HepG2 (cell line): ENCODE measurements at regions not wholly inside any gene's neighbourhood (a gene's known extent, or its start where the extent isn't known, plus 50 kb on each side); places are given as distances from the start of the nearest gene placed in this dataset.
A peak's percentile ranks its signal among the peaks of the same experiment; 100 is the strongest.

Source experiments
- ATAC-seq: fragments of 200-7000 bp; cut with Tn5 transposase; 3 replicates; pipeline ENCODE4 v1.9.1; 2020; ENCODE audit warnings: mild to moderate bottlenecking, moderate library complexity
- BruUV-seq: library from RNA; stranded (reverse); fragments of 400-500 nt; replicated peaks from 2 replicates; lab custom pipeline; 2021; lab: Mats Ljungman, UMichigan
- CTCF ChIA-PET: fragments of 300-600 bp; formaldehyde crosslinking; extraction: SDS; loops from one replicate; lab custom pipeline; 2021; ENCODE audit warnings: low total read pairs, inconsistent platforms, low intra/inter-chr PET ratio; lab: Yijun Ruan, JAX
- POLR2A ChIA-PET: fragments of 350-600 bp; sonication (Branson Sonifier 250); formaldehyde crosslinking; loops from one replicate; lab custom pipeline; 2020; ENCODE audit warnings: antibody characterized with exemption, inconsistent platforms; lab: Yijun Ruan, JAX
- DNase-seq: peaks from one replicate; pipeline ENCODE4 v3.0.0-alpha.2; 2015; ENCODE audit warnings: low spot score
- FAIRE-seq: peaks from 3 replicates; lab custom pipeline; 2011; peaks lifted over from hg19 to GRCh38; lab: Jason Lieb, UNC
- H2AFZ ChIP-seq: one replicate; pipeline ENCODE4 v1.6.1; 2011; ENCODE audit warnings: low read length, inconsistent platforms
- H3K27ac ChIP-seq: fragments of 300-600 bp; 3 replicates; pipeline ENCODE4 v1.8.0; 2011; ENCODE audit warnings: mixed run types, mild to moderate bottlenecking, mixed read lengths, low read length, inconsistent platforms; ENCODE audit not compliant: insufficient read depth; ENCODE audit errors: extremely low read length
- H3K27me3 ChIP-seq, 2 experiments: fragments of 200-600 bp in 1 of 2; 2 replicates in 1 of 2; 3 replicates in 1 of 2; pipeline versions ENCODE4 v1.6.0 to v1.8.0; 2011; ENCODE audit warnings: low read length in 2 of 2, mild to moderate bottlenecking in 2 of 2, moderate library complexity in 2 of 2, inconsistent platforms in 1 of 2; ENCODE audit not compliant: insufficient read depth in 2 of 2, control insufficient read depth in 1 of 2
- H3K36me3 ChIP-seq, 2 experiments: fragments of 200-600 bp in 1 of 2; replicated peaks in 1 of 2; 2 replicates in 1 of 2; 3 replicates in 1 of 2; pipeline versions ENCODE4 v1.5.1 to v1.8.0; 2011; ENCODE audit warnings: low read length in 2 of 2, inconsistent platforms in 1 of 2; ENCODE audit not compliant: insufficient read depth in 2 of 2, control insufficient read depth in 1 of 2
- H3K4me1 ChIP-seq: 2 replicates; pipeline ENCODE4 v1.5.1; 2012; ENCODE audit warnings: low read length, inconsistent platforms; ENCODE audit not compliant: insufficient read depth
- H3K4me2 ChIP-seq: 2 replicates; pipeline ENCODE4 v1.6.0; 2011; ENCODE audit warnings: low read depth, low read length, inconsistent platforms
- H3K4me3 ChIP-seq, 3 experiments: fragments of 200-600 bp in 1 of 3; sonication (generic), shearing (Covaris generic) in 1 of 3; replicated peaks in 1 of 3; 2 replicates each; pipeline ENCODE4 v1.5.1; 2011 to 2016; ENCODE audit warnings: low read length in 3 of 3, inconsistent platforms in 2 of 3, low read depth in 2 of 3, mild to moderate bottlenecking in 2 of 3, control low read depth in 1 of 3, mixed read lengths in 1 of 3; ENCODE audit not compliant: insufficient read depth in 1 of 3
- H3K79me2 ChIP-seq: one replicate; pipeline ENCODE4 v1.6.1; 2011; ENCODE audit warnings: low read length, inconsistent platforms; ENCODE audit not compliant: insufficient read depth
- H3K9ac ChIP-seq: 2 replicates; pipeline ENCODE4 v1.6.0; 2011; ENCODE audit warnings: mild to moderate bottlenecking, low read depth, low read length, inconsistent platforms; ENCODE audit not compliant: insufficient read depth
- H3K9me3 ChIP-seq: 2 replicates; pipeline ENCODE4 v1.5.1; 2012; ENCODE audit warnings: mild to moderate bottlenecking, low read length
- H4K20me1 ChIP-seq: 2 replicates; pipeline ENCODE4 v1.6.0; 2011; ENCODE audit warnings: inconsistent platforms, mild to moderate bottlenecking, low read length, moderate library complexity; ENCODE audit not compliant: insufficient read depth
- ATRX ChIP-seq: sonication (generic); formaldehyde crosslinking; IDR thresholded peaks from 2 replicates; pipeline ENCODE4 v1.4.0; 2020; ENCODE audit warnings: missing genetic modification reagents, borderline replicate concordance
- EP300 ChIP-seq, 3 experiments: sonication (generic) in 1 of 3; formaldehyde crosslinking in 1 of 3; IDR thresholded peaks; 2 replicates each; pipeline versions ENCODE4 v1.5.1 to v1.6.1; 2011 to 2020; ENCODE audit warnings: low read depth in 2 of 3, low read length in 2 of 3, borderline replicate concordance in 1 of 3, improper control_type of control experiment in 1 of 3, mild to moderate bottlenecking in 1 of 3, missing genetic modification reagents in 1 of 3, moderate library complexity in 1 of 3
- MTF2 ChIP-seq: sonication (generic); formaldehyde crosslinking; IDR thresholded peaks from 2 replicates; pipeline ENCODE4 v1.5.0; 2020; ENCODE audit warnings: missing genetic modification reagents, borderline replicate concordance
- PHB2 ChIP-seq: fragments of 450-650 bp; IDR thresholded peaks from 2 replicates; pipeline ENCODE4 v1.6.1; 2018; ENCODE audit not compliant: partially characterized antibody
- ZKSCAN5 ChIP-seq: sonication (generic); formaldehyde crosslinking; IDR thresholded peaks from 2 replicates; pipeline ENCODE4 v1.5.1; 2020; ENCODE audit warnings: mild to moderate bottlenecking, missing genetic modification reagents
- ZMYM3 ChIP-seq: sonication (generic); formaldehyde crosslinking; IDR thresholded peaks from 2 replicates; pipeline ENCODE4 v1.5.1; 2020; ENCODE audit warnings: mild to moderate bottlenecking, missing genetic modification reagents
- ZNF160 ChIP-seq: sonication (generic); formaldehyde crosslinking; IDR thresholded peaks from 2 replicates; pipeline ENCODE4 v1.8.0; 2022; ENCODE audit warnings: mild to moderate bottlenecking, inconsistent platforms, missing genetic modification reagents
- ZNF264 ChIP-seq: sonication (generic); formaldehyde crosslinking; IDR thresholded peaks from 2 replicates; pipeline ENCODE4 v1.4.0; 2020; ENCODE audit warnings: missing genetic modification reagents
- WGBS: methylation state at CpG from one replicate; pipeline ENCODE4 v1.1.6; 2017; ENCODE audit warnings: low lambda C conversion rate; 5-methylcytosine and 5-hydroxymethylcytosine counted together
- in situ Hi-C: cut with HindIII; loops from 2 replicates; pipeline ENCODE4 v1.10.0; 2017; ENCODE audit warnings: low pct_unique_long_range_greater_than_20kb; ENCODE audit not compliant: extremely low pct_ligation_motif_present
- intact Hi-C: fragments of 100-400 bp; cut with micrococcal nuclease; formaldehyde crosslinking; loops from one replicate; pipeline ENCODE4 v1.10.0; 2022; ENCODE audit not compliant: unreplicated experiment
- TF ChIP-seq, protein P1 (sequence below): IDR thresholded peaks from 2 replicates; pipeline ENCODE4 v1.6.1; 2012; ENCODE audit warnings: low read length, improper control_type of control experiment
- TF ChIP-seq, protein P2 (sequence below): IDR thresholded peaks from 2 replicates; pipeline ENCODE4 v1.6.1; 2016; ENCODE audit warnings: low read depth, control low read depth

DNA sequence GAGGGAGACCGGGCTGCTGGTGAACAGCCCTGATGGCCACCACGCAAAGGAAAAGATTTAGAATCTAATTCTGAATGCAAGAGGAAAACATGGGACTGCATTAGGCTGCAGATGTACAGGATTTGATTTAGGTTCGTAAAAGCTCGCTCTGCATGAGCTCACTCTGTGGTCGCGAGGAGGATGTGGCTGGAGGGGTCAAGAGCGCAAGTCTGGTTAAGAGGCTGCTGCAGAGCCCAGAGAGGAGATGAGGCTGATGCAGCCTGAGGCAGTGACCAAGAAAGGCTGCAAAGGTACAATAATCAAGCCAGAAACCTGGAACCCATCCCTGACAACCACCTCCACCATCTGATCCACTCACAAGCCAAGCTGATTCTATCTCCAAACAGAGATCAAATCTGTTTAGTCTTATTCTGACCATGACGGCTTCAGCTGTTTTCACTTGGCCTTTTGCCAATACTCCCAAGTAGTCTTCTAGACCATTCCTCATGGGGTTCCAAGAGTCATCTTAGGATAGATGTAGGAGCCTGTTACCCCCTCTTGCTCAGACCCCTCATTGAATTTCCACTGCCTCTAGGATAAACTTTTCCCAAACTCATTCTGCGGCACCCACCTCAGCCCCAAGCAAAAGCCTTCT, 58.9 kb upstream of the ARL4C start:
- TF ChIP-seq EP300 (IDR thresholded peaks at IDR 0.05; ENCODE audit: low read depth in 2 of 2, low read length in 2 of 2) (no peak), EP300 (CRISPR knock-in tag; IDR thresholded peaks at IDR 0.05; ENCODE audit: borderline replicate concordance) (no peak)
- intact Hi-C loops (loop anchor here (10.0 kb wide), 1 partner anchor 429 kb away; no protein-coding TSS in a partner anchor), in situ Hi-C loops (loop anchor here (10.0 kb wide), 1 partner anchor 329 kb away; no protein-coding TSS in a partner anchor)
- no peak for DNase-seq
- ChIA-PET POLR2A (interaction anchor here (1.1 to 1.6 kb wide), 4 partner anchors 133 to 421 kb away, joined by 3 to 4 read pairs (median 3); no protein-coding TSS in a partner anchor), CTCF (no interaction called here)
- no peak overlapping the region for H3K27ac ChIP-seq
- no peak overlapping the region for H3K9ac ChIP-seq
- no peak for ATAC-seq
- no peaks in the 10 kb centered on the region for H3K36me3 ChIP-seq
- peaks cover 37% of the 10 kb centered on the region for H3K4me1 ChIP-seq
- BruUV-seq: no TSS peak
- peaks cover 0 to 7% of the 10 kb centered on the region in 2 experiments; a peak in 2 of 5 replicates for H3K27me3 ChIP-seq
- no peaks in the 10 kb centered on the region for H4K20me1 ChIP-seq
- H3K4me2 ChIP-seq: no peak overlapping the region
- peaks cover 7% of the 10 kb centered on the region for H3K9me3 ChIP-seq
- no peaks in the 10 kb centered on the region for H3K79me2 ChIP-seq
- H3K4me3 ChIP-seq: no peak overlapping the region
- H2AFZ ChIP-seq: no peak overlapping the region
- no peak for FAIRE-seq
- WGBS: 92% methylated on average over 9 of the region's 9 CpGs

DNA sequence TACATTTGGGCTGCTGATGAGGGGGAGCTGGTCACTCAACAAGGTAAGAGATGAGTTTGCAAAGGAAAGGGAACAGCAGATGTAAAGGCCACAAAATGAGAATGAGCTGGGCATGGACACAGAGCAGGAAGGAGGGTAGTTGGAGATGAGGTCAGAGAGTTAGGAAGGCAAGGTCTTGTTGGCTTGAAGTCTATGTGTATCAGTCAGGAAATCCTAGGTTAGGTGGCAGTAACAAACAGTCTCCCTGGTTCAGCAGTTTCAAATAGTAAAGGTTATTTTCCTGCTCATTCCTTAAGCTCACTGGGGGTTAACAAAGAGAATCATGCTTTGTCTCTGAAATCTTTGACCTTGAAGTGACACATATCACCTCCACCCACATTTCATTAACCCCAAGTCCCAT, 58.3 kb upstream of the ARL4C start:
- Histone ChIP-seq H3K79me2 (no peaks in the 10 kb centered on the region), H3K36me3 (no peaks in the 10 kb centered on the region), H3K4me1 (peaks cover 43% of the 10 kb centered on the region), H3K4me3 (no peak overlapping the region), H3K9me3 (peaks cover 7% of the 10 kb centered on the region), H3K27ac (no peak overlapping the region), H3K27me3 (peaks cover 0 to 6% of the 10 kb centered on the region in 2 experiments; a peak in 2 of 5 replicates), H3K9ac (no peak overlapping the region), H2AFZ (no peak overlapping the region), H4K20me1 (no peaks in the 10 kb centered on the region), H3K4me2 (no peak overlapping the region)
- no TSS peak for BruUV-seq
- CTCF ChIA-PET: no interaction called here
- in situ Hi-C loops: loop anchor here (10.0 kb wide), 1 partner anchor 330 kb away; no protein-coding TSS in a partner anchor
- POLR2A ChIA-PET: no interaction called here
- DNase-seq (no peak), ATAC-seq (no peak), FAIRE-seq (no peak)
- intact Hi-C loops: loop anchor here (10.0 kb wide), 1 partner anchor 430 kb away; no protein-coding TSS in a partner anchor
- peak; percentile 36; the same call in 1 of the 2 replicates for TF ChIP-seq ZMYM3
- TF ChIP-seq PHB2: no peak
- TF ChIP-seq ZNF264 (CRISPR knock-in tag): no peak
- TF ChIP-seq ATRX (CRISPR knock-in tag): no peak
- TF ChIP-seq, protein P1, sequence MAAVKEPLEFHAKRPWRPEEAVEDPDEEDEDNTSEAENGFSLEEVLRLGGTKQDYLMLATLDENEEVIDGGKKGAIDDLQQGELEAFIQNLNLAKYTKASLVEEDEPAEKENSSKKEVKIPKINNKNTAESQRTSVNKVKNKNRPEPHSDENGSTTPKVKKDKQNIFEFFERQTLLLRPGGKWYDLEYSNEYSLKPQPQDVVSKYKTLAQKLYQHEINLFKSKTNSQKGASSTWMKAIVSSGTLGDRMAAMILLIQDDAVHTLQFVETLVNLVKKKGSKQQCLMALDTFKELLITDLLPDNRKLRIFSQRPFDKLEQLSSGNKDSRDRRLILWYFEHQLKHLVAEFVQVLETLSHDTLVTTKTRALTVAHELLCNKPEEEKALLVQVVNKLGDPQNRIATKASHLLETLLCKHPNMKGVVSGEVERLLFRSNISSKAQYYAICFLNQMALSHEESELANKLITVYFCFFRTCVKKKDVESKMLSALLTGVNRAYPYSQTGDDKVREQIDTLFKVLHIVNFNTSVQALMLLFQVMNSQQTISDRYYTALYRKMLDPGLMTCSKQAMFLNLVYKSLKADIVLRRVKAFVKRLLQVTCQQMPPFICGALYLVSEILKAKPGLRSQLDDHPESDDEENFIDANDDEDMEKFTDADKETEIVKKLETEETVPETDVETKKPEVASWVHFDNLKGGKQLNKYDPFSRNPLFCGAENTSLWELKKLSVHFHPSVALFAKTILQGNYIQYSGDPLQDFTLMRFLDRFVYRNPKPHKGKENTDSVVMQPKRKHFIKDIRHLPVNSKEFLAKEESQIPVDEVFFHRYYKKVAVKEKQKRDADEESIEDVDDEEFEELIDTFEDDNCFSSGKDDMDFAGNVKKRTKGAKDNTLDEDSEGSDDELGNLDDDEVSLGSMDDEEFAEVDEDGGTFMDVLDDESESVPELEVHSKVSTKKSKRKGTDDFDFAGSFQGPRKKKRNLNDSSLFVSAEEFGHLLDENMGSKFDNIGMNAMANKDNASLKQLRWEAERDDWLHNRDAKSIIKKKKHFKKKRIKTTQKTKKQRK: no peak
- no peak for TF ChIP-seq MTF2 (CRISPR knock-in tag)
- TF ChIP-seq ZNF160: no peak
- TF ChIP-seq, protein P2, sequence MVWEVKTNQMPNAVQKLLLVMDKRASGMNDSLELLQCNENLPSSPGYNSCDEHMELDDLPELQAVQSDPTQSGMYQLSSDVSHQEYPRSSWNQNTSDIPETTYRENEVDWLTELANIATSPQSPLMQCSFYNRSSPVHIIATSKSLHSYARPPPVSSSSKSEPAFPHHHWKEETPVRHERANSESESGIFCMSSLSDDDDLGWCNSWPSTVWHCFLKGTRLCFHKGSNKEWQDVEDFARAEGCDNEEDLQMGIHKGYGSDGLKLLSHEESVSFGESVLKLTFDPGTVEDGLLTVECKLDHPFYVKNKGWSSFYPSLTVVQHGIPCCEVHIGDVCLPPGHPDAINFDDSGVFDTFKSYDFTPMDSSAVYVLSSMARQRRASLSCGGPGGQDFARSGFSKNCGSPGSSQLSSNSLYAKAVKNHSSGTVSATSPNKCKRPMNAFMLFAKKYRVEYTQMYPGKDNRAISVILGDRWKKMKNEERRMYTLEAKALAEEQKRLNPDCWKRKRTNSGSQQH (CRISPR knock-in tag): no peak
- TF ChIP-seq ZKSCAN5 (CRISPR knock-in tag): no peak
